ENCODE measurements at regions not wholly inside any gene's neighbourhood (a gene's known extent, or its start where the extent isn't known, plus 50 kb on each side); places are given as distances from the start of the nearest gene placed in this dataset.
"Not testable (repeated sequence)": the region's sequence is repeated elsewhere in the genome, so short reads cannot be mapped to it uniquely, and the experiment has no call there.

- no peak for DNase-seq
Measured at GRCh38 chr20:59466107-59466815, 138.1 kb upstream of the PHACTR3 start.

GRCh38 chr20:59468831-59469230, 135.5 kb upstream of the PHACTR3 start:
- DNase-seq: no peak

GRCh38 chr20:59469267-59470252, 134.8 kb upstream of the PHACTR3 start:
- no peak for DNase-seq

- no peak for DNase-seq
Measured at GRCh38 chr20:59470521-59470920, 133.8 kb upstream of the PHACTR3 start.

- no peak for DNase-seq
Measured at GRCh38 chr20:59471653-59472421, 132.5 kb upstream of the PHACTR3 start.

- DNase-seq: no peak
Measured at GRCh38 chr20:59473742-59474141, 130.6 kb upstream of the PHACTR3 start.

GRCh38 chr20:59481067-59481466, 123.3 kb upstream of the PHACTR3 start:
- DNase-seq: no peak

GRCh38 chr20:59481477-59482018, 122.8 kb upstream of the PHACTR3 start:
- DNase-seq: no peak

- no peak for DNase-seq
Measured at GRCh38 chr20:59482351-59483187, 121.8 kb upstream of the PHACTR3 start.

- no peak for DNase-seq
Measured at GRCh38 chr20:59483481-59483880, 120.9 kb upstream of the PHACTR3 start.

- DNase-seq: no peak
Measured at GRCh38 chr20:59484228-59484627, 120.1 kb upstream of the PHACTR3 start.

GRCh38 chr20:59485576-59486454, 118.5 kb upstream of the PHACTR3 start:
- DNase-seq: no peak

- DNase-seq: not testable (repeated sequence)
Measured at GRCh38 chr20:59488459-59488858, 115.9 kb upstream of the PHACTR3 start.

GRCh38 chr20:59490196-59491004, 113.9 kb upstream of the PHACTR3 start:
- not testable (repeated sequence) for DNase-seq

- DNase-seq: no peak
Measured at GRCh38 chr20:59491884-59492283, 112.5 kb upstream of the PHACTR3 start.

- DNase-seq: no peak
Measured at GRCh38 chr20:59493926-59494325, 110.4 kb upstream of the PHACTR3 start.

GRCh38 chr20:59495166-59495565, 109.2 kb upstream of the PHACTR3 start:
- no peak for DNase-seq

GRCh38 chr20:59495894-59496510, 108.3 kb upstream of the PHACTR3 start:
- peak; percentile 84 for DNase-seq

GRCh38 chr20:59498291-59498690, 106.0 kb upstream of the PHACTR3 start:
- no peak for DNase-seq
